ENCODE measurements at regions not wholly inside any gene's neighbourhood (a gene's known extent, or its start where the extent isn't known, plus 50 kb on each side); places are given as distances from the start of the nearest gene placed in this dataset.

DNA sequence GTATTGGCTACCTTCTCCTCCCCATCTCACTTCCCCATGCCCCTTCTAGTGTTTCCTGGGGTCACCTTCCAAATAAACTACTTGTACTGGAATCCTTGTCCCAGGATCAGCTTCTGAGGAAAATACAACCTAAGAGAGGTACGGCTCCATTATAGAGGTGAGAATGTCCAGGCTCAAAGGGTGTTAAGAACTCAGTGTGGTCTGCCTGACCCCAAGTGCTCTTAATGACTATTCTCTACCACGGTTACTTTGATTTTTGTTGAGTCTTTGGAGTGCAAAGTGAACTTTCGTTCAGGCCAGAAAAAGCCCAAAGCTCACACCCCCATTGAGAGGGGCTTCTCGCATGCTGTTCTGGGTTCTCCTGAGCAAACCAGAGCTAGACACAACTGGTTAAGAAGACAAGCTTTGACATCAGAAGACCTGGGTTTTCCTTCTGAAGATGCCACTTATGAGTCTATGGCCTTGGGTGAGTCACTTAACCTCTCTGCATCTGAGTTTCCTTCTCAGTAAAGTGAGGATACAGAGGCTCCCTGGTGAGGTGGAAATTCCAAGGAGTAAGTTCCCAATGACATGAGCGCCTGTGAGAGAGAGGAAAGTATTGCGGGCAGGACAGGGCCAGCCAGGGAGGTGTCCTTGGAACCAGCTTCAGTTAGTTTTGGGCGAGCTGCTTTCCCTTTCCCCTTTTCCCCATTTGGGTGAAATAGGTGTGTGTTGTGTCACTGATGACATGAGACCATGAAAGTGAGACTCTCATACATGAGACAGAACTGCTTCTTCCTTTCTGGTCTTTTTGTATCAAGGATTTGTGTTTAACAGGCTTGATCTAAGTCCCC is 475.0 kb upstream of the PROK2 start:
- no peaks in the 10 kb centered on the region for H3K27me3 ChIP-seq (replicated peaks; ENCODE audit: insufficient read depth, low read length)
- TF ChIP-seq EZH2 (optimal IDR thresholded peaks at IDR 0.05; ENCODE audit: low read depth, low read length) (no peak), CTCF (IDR thresholded peaks at IDR 0.05; ENCODE audit: low read length) (no peak), EZH2phosphoT487 (IDR thresholded peaks at IDR 0.05; ENCODE audit: low read length) (no peak)
- H3K4me2 ChIP-seq (ENCODE audit: low read depth, low read length), result no peak overlapping the region
- no peaks in the 10 kb centered on the region for H3F3A ChIP-seq (ENCODE audit: insufficient read depth, low read length)
- H3K9ac ChIP-seq (ENCODE audit: low read length), result no peak overlapping the region
- H3K9me3 ChIP-seq (replicated peaks; ENCODE audit: insufficient read depth, low read length), result no peaks in the 10 kb centered on the region
- H3K36me3 ChIP-seq (replicated peaks; ENCODE audit: insufficient read depth, low read length), result no peaks in the 10 kb centered on the region
- H2AFZ ChIP-seq (ENCODE audit: low read length), result no peak overlapping the region
- no peak for DNase-seq
- H3K27ac ChIP-seq (ENCODE audit: low read length), result no peak overlapping the region
- peaks cover 17% of the 10 kb centered on the region for H3K4me1 ChIP-seq (ENCODE audit: low read length)
- H3K9me2 ChIP-seq (replicated peaks; ENCODE audit: insufficient read depth, low read length), result no peaks in the 10 kb centered on the region
- H3K79me2 ChIP-seq (ENCODE audit: low read length), result no peaks in the 10 kb centered on the region
- H3K4me3 ChIP-seq (ENCODE audit: low read length), result no peak overlapping the region
- H4K20me1 ChIP-seq (ENCODE audit: insufficient read depth, low read length), result no peaks in the 10 kb centered on the region

GRCh38 chr3:72258361-72259141 is 473.6 kb upstream of the PROK2 start:
- no peak overlapping the region for H3K27ac ChIP-seq (ENCODE audit: low read length)
- peaks cover 17% of the 10 kb centered on the region for H3K4me1 ChIP-seq (ENCODE audit: low read length)
- no peaks in the 10 kb centered on the region for H3K36me3 ChIP-seq (replicated peaks; ENCODE audit: insufficient read depth, low read length)
- H3K27me3 ChIP-seq (replicated peaks; ENCODE audit: insufficient read depth, low read length), result no peaks in the 10 kb centered on the region
- H3K9me3 ChIP-seq (replicated peaks; ENCODE audit: insufficient read depth, low read length), result no peaks in the 10 kb centered on the region
- H3K9me2 ChIP-seq (replicated peaks; ENCODE audit: insufficient read depth, low read length), result no peaks in the 10 kb centered on the region
- H2AFZ ChIP-seq (ENCODE audit: low read length), result no peak overlapping the region
- no peak for DNase-seq
- H3K4me3 ChIP-seq (ENCODE audit: low read length), result no peak overlapping the region
- no peaks in the 10 kb centered on the region for H3F3A ChIP-seq (ENCODE audit: insufficient read depth, low read length)
- TF ChIP-seq EZH2 (optimal IDR thresholded peaks at IDR 0.05; ENCODE audit: low read depth, low read length) (no peak), EZH2phosphoT487 (IDR thresholded peaks at IDR 0.05; ENCODE audit: low read length) (no peak), CTCF (IDR thresholded peaks at IDR 0.05; ENCODE audit: low read length) (no peak)
- H3K4me2 ChIP-seq (ENCODE audit: low read depth, low read length), result no peak overlapping the region
- H3K79me2 ChIP-seq (ENCODE audit: low read length), result no peaks in the 10 kb centered on the region
- no peak overlapping the region for H3K9ac ChIP-seq (ENCODE audit: low read length)
- H4K20me1 ChIP-seq (ENCODE audit: insufficient read depth, low read length), result no peaks in the 10 kb centered on the region

GRCh38 chr3:72257738-72258137 is 472.8 kb upstream of the PROK2 start:
- TF ChIP-seq CTCF (IDR thresholded peaks at IDR 0.05; ENCODE audit: low read length), result no peak
- TF ChIP-seq EZH2phosphoT487 (IDR thresholded peaks at IDR 0.05; ENCODE audit: low read length), result no peak
- no peak for TF ChIP-seq EZH2 (optimal IDR thresholded peaks at IDR 0.05; ENCODE audit: low read depth, low read length)
- Histone ChIP-seq H3K27ac (ENCODE audit: low read length) (no peak overlapping the region), H3K4me2 (ENCODE audit: low read depth, low read length) (no peak overlapping the region), H4K20me1 (ENCODE audit: insufficient read depth, low read length) (no peaks in the 10 kb centered on the region), H3K79me2 (ENCODE audit: low read length) (no peaks in the 10 kb centered on the region), H3K9me3 (replicated peaks; ENCODE audit: insufficient read depth, low read length) (no peaks in the 10 kb centered on the region), H3K36me3 (replicated peaks; ENCODE audit: insufficient read depth, low read length) (no peaks in the 10 kb centered on the region), H3K27me3 (replicated peaks; ENCODE audit: insufficient read depth, low read length) (no peaks in the 10 kb centered on the region), H3K9ac (ENCODE audit: low read length) (no peak overlapping the region), H3K4me1 (ENCODE audit: low read length) (peaks cover 17% of the 10 kb centered on the region), H3K4me3 (ENCODE audit: low read length) (no peak overlapping the region), H3K9me2 (replicated peaks; ENCODE audit: insufficient read depth, low read length) (no peaks in the 10 kb centered on the region), H3F3A (ENCODE audit: insufficient read depth, low read length) (no peaks in the 10 kb centered on the region), H2AFZ (ENCODE audit: low read length) (no peak overlapping the region)
- no peak for DNase-seq
